NCI-H345 (cell line): ENCODE measurements at regions not wholly inside any gene's neighbourhood (a gene's known extent, or its start where the extent isn't known, plus 50 kb on each side); places are given as distances from the start of the nearest gene placed in this dataset.

Experiments
- DNase-seq: peaks from one replicate; lab custom pipeline; 2025; lab: John Stamatoyannopoulos, UW

- DNase-seq, result no peak
These were observed 51.6 kb upstream of the CHD6 start for GRCh38 chr20:41669708-41670263.

DNA sequence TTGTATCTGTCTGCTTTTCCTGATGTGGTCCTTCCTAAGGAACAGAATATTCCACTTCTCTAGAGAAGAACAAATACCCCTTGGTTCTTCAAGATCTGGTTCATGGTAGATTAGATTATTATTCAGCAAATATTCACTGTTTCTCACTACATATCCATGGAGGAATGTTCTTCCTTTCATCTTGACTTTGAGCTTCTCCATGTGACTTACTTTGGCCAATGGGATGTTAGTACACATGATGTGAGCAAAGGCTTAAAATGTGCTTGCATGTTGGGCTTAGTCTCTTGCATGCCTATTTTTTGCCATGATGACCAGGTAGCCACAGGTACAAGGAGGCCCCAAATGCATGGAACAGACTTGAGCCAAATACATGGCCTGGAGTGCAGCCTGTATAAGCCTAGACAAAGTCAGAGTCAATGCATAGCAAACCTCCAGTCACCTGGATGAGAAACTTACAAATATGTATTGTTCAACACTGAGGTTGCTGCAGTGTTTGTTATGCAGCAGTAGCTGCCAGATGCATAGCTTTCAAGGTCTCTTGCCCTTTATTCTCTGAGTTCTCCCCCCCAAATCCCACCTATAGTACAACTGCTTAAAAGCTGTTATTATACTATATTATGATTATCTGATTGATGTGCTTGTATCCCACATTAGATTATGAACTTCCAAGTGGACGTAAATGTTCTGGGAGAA is 50.0 kb upstream of the CHD6 start:
- no peak for DNase-seq
